SK-N-SH (cell line): ENCODE measurements at regions not wholly inside any gene's neighbourhood (a gene's known extent, or its start where the extent isn't known, plus 50 kb on each side); places are given as distances from the start of the nearest gene placed in this dataset.

Experiments used
- CTCF ChIA-PET: fragments of 300-600, 350-600 bp; formaldehyde crosslinking; extraction: SDS; loops from one replicate; lab custom pipeline; 2021; lab: Yijun Ruan, JAX
- POLR2A ChIA-PET: fragments of 350-600 bp; sonication (Branson Sonifier 250); formaldehyde crosslinking; extraction: SDS; loops from one replicate; lab custom pipeline; 2020; ENCODE audit warnings: antibody characterized with exemption, inconsistent platforms; lab: Yijun Ruan, JAX
- DNase-seq: peaks from one replicate; pipeline ENCODE4 v3.0.0; 2012
- H2AFZ ChIP-seq: fragments of 200-600 bp; sonication (generic); 2 replicates; pipeline ENCODE4 v1.8.1; 2016; ENCODE audit warnings: antibody characterized with exemption, mild to moderate bottlenecking, low read depth
- H3F3A ChIP-seq: fragments of 200-600 bp; sonication (generic); replicated peaks from 2 replicates; pipeline ENCODE3; 2016; ENCODE audit warnings: antibody characterized with exemption, mild to moderate bottlenecking; ENCODE audit not compliant: insufficient read depth
- H3K27ac ChIP-seq, 2 experiments: fragments of 200-500 bp in 1 of 2; fragments of 200-600 bp in 1 of 2; sonication (Bioruptor generic) in 1 of 2; sonication (generic), shearing (Covaris generic) in 1 of 2; 2 replicates each; pipeline versions ENCODE4 v1.5.1 to v1.6.1; 2014 to 2016; ENCODE audit warnings: low read depth in 2 of 2, inconsistent platforms in 1 of 2, low read length in 1 of 2, mild to moderate bottlenecking in 1 of 2, mixed read lengths in 1 of 2
- H3K27me3 ChIP-seq: fragments of 200-600 bp; sonication (generic), shearing (Covaris generic); 2 replicates; pipeline ENCODE4 v1.6.1; 2016; ENCODE audit warnings: mixed run types; ENCODE audit not compliant: insufficient read depth
- H3K36me3 ChIP-seq, 2 experiments: fragments of 200-500 bp in 1 of 2; fragments of 200-600 bp in 1 of 2; sonication (Bioruptor generic) in 1 of 2; sonication (generic) in 1 of 2; replicated peaks in 1 of 2; 2 replicates each; pipeline versions ENCODE3 to v1.5.1; 2014 to 2016; ENCODE audit warnings: low read length in 1 of 2, mild to moderate bottlenecking in 1 of 2; ENCODE audit not compliant: insufficient read depth in 2 of 2, control insufficient read depth in 1 of 2
- H3K4me1 ChIP-seq, 2 experiments: fragments of 200-500 bp in 1 of 2; fragments of 200-600 bp in 1 of 2; sonication (Bioruptor generic) in 1 of 2; sonication (generic), shearing (Covaris generic) in 1 of 2; 2 replicates each; pipeline versions ENCODE4 v1.5.1 to v1.6.1; 2014 to 2016; ENCODE audit warnings: low read depth in 1 of 2, low read length in 1 of 2, mixed run types in 1 of 2; ENCODE audit not compliant: insufficient read depth in 2 of 2, control insufficient read depth in 1 of 2
- H3K4me2 ChIP-seq: fragments of 200-600 bp; sonication (generic), shearing (Covaris generic); 2 replicates; pipeline ENCODE4 v1.6.1; 2017; ENCODE audit warnings: mixed run types
- H3K4me3 ChIP-seq, 2 experiments: fragments of 200-500 bp in 1 of 2; fragments of 200-600 bp in 1 of 2; sonication (Bioruptor generic) in 1 of 2; sonication (generic), shearing (Covaris generic) in 1 of 2; 2 replicates each; pipeline versions ENCODE4 v1.5.1 to v1.8.1; 2014 to 2016; ENCODE audit warnings: low read depth in 2 of 2, inconsistent platforms in 1 of 2, low read length in 1 of 2, mild to moderate bottlenecking in 1 of 2, mixed read lengths in 1 of 2, moderate library complexity in 1 of 2
- H3K79me2 ChIP-seq: fragments of 200-600 bp; sonication (generic); 2 replicates; pipeline ENCODE4 v1.8.1; 2017; ENCODE audit warnings: mild to moderate bottlenecking; ENCODE audit not compliant: insufficient read depth
- H3K9ac ChIP-seq: fragments of 200-600 bp; sonication (generic); 2 replicates; pipeline ENCODE4 v1.6.1; 2017; ENCODE audit warnings: mixed run types
- H3K9me2 ChIP-seq: fragments of 200-600 bp; sonication (generic); 2 replicates; pipeline ENCODE4 v1.6.1; 2017; ENCODE audit warnings: mixed run types
- H3K9me3 ChIP-seq: fragments of 200-600 bp; sonication (generic); 2 replicates; pipeline ENCODE4 v1.6.1; 2017; ENCODE audit warnings: mixed run types, mild to moderate bottlenecking, moderate library complexity
- H4K20me1 ChIP-seq: fragments of 200-600 bp; sonication (generic); 2 replicates; pipeline ENCODE4 v1.6.1; 2017; ENCODE audit warnings: mild to moderate bottlenecking, mixed run types; ENCODE audit not compliant: insufficient read depth
- CHD2 ChIP-seq: fragments of 150-350 bp; IDR thresholded peaks from 2 replicates; pipeline ENCODE4 v1.6.1; 2018; ENCODE audit warnings: low read length; ENCODE audit not compliant: partially characterized antibody
- CTCF ChIP-seq: fragments of 200-600 bp; sonication (generic); IDR thresholded peaks from 2 replicates; pipeline ENCODE4 v1.6.1; 2017; ENCODE audit warnings: antibody characterized with exemption, mild to moderate bottlenecking, moderate library complexity
- EZH2phosphoT487 ChIP-seq: fragments of 200-600 bp; sonication (generic); IDR thresholded peaks from 2 replicates; pipeline ENCODE4 v1.6.1; 2017; ENCODE audit warnings: low read depth, mixed run types, mild to moderate bottlenecking, antibody characterized with exemption, moderate library complexity, borderline replicate concordance
- FOSL2 ChIP-seq: IDR thresholded peaks from 2 replicates; pipeline ENCODE4 v1.4.0; 2012; ENCODE audit warnings: low read depth, mild to moderate bottlenecking, moderate library complexity, borderline replicate concordance
- GABPA ChIP-seq: IDR thresholded peaks from 2 replicates; pipeline ENCODE4 v1.4.0; 2012; ENCODE audit warnings: low read depth, mild to moderate bottlenecking
- GATA2 ChIP-seq: sonication (generic); formaldehyde crosslinking; IDR thresholded peaks from 2 replicates; pipeline ENCODE4 v1.5.0; 2020; ENCODE audit warnings: mild to moderate bottlenecking, missing genetic modification reagents
- MEF2A ChIP-seq: IDR thresholded peaks from 2 replicates; pipeline ENCODE4 v1.4.0; 2012; ENCODE audit warnings: low read depth, borderline replicate concordance
- MXI1 ChIP-seq: IDR thresholded peaks from 2 replicates; pipeline ENCODE4 v1.6.1; 2012; ENCODE audit warnings: mild to moderate bottlenecking, low read depth, low read length, improper control_type of control experiment
- NFIC ChIP-seq: IDR thresholded peaks from 2 replicates; pipeline ENCODE4 v1.4.0; 2012; ENCODE audit warnings: borderline replicate concordance
- NRF1 ChIP-seq: IDR thresholded peaks from 2 replicates; pipeline ENCODE4 v1.6.1; 2012; ENCODE audit warnings: low read depth, mild to moderate bottlenecking, low read length
- RFX5 ChIP-seq: IDR thresholded peaks from 2 replicates; pipeline ENCODE4 v1.6.1; 2012; ENCODE audit warnings: mild to moderate bottlenecking, improper control_type of control experiment, low read length
- RXRA ChIP-seq: IDR thresholded peaks from 2 replicates; pipeline ENCODE4 v1.4.0; 2012; ENCODE audit warnings: low read depth, mild to moderate bottlenecking, borderline replicate concordance
- TCF12 ChIP-seq: IDR thresholded peaks from 2 replicates; pipeline ENCODE4 v1.4.0; 2012
- TEAD4 ChIP-seq: IDR thresholded peaks from 2 replicates; pipeline ENCODE4 v1.4.0; 2012; ENCODE audit warnings: mild to moderate bottlenecking, borderline replicate concordance; ENCODE audit not compliant: insufficient read depth
- ZBTB33 ChIP-seq: IDR thresholded peaks from 2 replicates; pipeline ENCODE4 v1.4.0; 2012; ENCODE audit warnings: low read depth, borderline replicate concordance
- WGBS: methylation state at CpG from one replicate; pipeline ENCODE4 v1.1.6; 2017; ENCODE audit warnings: low lambda C conversion rate; 5-methylcytosine and 5-hydroxymethylcytosine counted together
- TF ChIP-seq, protein P1 (sequence below): fragments of 150-350 bp; IDR thresholded peaks from 2 replicates; pipeline ENCODE4 v1.6.1; 2017; ENCODE audit warnings: antibody characterized with exemption, low read length, low read depth, borderline replicate concordance
- TF ChIP-seq, protein P2 (sequence below): IDR thresholded peaks from 2 replicates; pipeline ENCODE4 v1.4.0; 2012; ENCODE audit warnings: low read depth, borderline replicate concordance

GRCh38 chr12:91275321-91275720, 92.7 kb upstream of the DCN start:
- no peaks in the 10 kb centered on the region for H3K9me2 ChIP-seq
- CTCF ChIA-PET = interaction anchor here (1.6 to 2.1 kb wide), 2 partner anchors 12 to 51 kb away, joined by 7 to 8 read pairs; no protein-coding TSS in a partner anchor
- no peaks in the 10 kb centered on the region for H3K9me3 ChIP-seq
- no peak overlapping the region for H3K4me3 ChIP-seq
- 59% methylated on average over 1 of the region's 1 CpG for WGBS
- no peaks in the 10 kb centered on the region for H3K27me3 ChIP-seq
- no peak overlapping the region for H3K9ac ChIP-seq
- no peaks in the 10 kb centered on the region for H3K79me2 ChIP-seq
- no peaks in the 10 kb centered on the region for H3K36me3 ChIP-seq
- no peak for DNase-seq
- peaks cover 0 to 5% of the 10 kb centered on the region in 2 experiments; a peak in 2 of 4 replicates for H3K4me1 ChIP-seq
- POLR2A ChIA-PET = no interaction called here
- peak overlapping the region; percentile 36; the same call in 1 of the 2 replicates for H2AFZ ChIP-seq
- no peaks in the 10 kb centered on the region for H4K20me1 ChIP-seq
- H3K27ac ChIP-seq = peak overlapping the region in 1 of 2 experiments; percentile 78; a peak in 3 of 4 replicates
- peaks cover 4% of the 10 kb centered on the region for H3F3A ChIP-seq
- no peak for TF ChIP-seq TEAD4
- TF ChIP-seq GATA2 (CRISPR knock-in tag) = no peak
- TF ChIP-seq, protein P1, sequence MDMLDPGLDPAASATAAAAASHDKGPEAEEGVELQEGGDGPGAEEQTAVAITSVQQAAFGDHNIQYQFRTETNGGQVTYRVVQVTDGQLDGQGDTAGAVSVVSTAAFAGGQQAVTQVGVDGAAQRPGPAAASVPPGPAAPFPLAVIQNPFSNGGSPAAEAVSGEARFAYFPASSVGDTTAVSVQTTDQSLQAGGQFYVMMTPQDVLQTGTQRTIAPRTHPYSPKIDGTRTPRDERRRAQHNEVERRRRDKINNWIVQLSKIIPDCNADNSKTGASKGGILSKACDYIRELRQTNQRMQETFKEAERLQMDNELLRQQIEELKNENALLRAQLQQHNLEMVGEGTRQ = no peak
- no peak for TF ChIP-seq NFIC
- TF ChIP-seq MXI1 = no peak
- no peak for TF ChIP-seq GABPA
- TF ChIP-seq MEF2A = no peak
- TF ChIP-seq EZH2phosphoT487 = no peak
- TF ChIP-seq RXRA = no peak
- TF ChIP-seq, protein P2, sequence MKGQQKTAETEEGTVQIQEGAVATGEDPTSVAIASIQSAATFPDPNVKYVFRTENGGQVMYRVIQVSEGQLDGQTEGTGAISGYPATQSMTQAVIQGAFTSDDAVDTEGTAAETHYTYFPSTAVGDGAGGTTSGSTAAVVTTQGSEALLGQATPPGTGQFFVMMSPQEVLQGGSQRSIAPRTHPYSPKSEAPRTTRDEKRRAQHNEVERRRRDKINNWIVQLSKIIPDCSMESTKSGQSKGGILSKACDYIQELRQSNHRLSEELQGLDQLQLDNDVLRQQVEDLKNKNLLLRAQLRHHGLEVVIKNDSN = no peak
- no peak for TF ChIP-seq NRF1
- TF ChIP-seq CTCF = no peak
- no peak for TF ChIP-seq RFX5
- no peak for TF ChIP-seq TCF12
- no peak for TF ChIP-seq CHD2
- TF ChIP-seq FOSL2 = no peak
- TF ChIP-seq ZBTB33 = no peak
- no peak overlapping the region for H3K4me2 ChIP-seq
